ENCODE measurements at regions not wholly inside any gene's neighbourhood (a gene's known extent, or its start where the extent isn't known, plus 50 kb on each side); places are given as distances from the start of the nearest gene placed in this dataset.

GRCh38 chr12:58254463-58255100 is 313.2 kb downstream of the ATP23 start:
- FAIRE-seq: no peak
- TF ChIP-seq POLR2A (IDR thresholded peaks at IDR 0.05; ENCODE audit: low read depth, low read length): no peak
- no peak for TF ChIP-seq TAF1 (IDR thresholded peaks at IDR 0.05; ENCODE audit: low read depth, low read length)
- no peak for TF ChIP-seq POU2F2 (IDR thresholded peaks at IDR 0.05; ENCODE audit: low read depth, low read length)
- no peak for TF ChIP-seq PAX5 (IDR thresholded peaks at IDR 0.05; ENCODE audit: insufficient read depth, low read length, severe bottlenecking)
- TF ChIP-seq POLR2AphosphoS5 (IDR thresholded peaks at IDR 0.05; ENCODE audit: low read depth, low read length): no peak
- no peak for TF ChIP-seq SPI1 (IDR thresholded peaks at IDR 0.05; ENCODE audit: low read depth, low read length)
- DNase-seq (ENCODE audit: insufficient read length, low spot score): no peak

GRCh38 chr12:58262796-58263195 is 321.4 kb downstream of the ATP23 start:
- TF ChIP-seq POU2F2 (IDR thresholded peaks at IDR 0.05; ENCODE audit: low read depth, low read length) (no peak), TAF1 (IDR thresholded peaks at IDR 0.05; ENCODE audit: low read depth, low read length) (no peak), POLR2AphosphoS5 (IDR thresholded peaks at IDR 0.05; ENCODE audit: low read depth, low read length) (no peak), SPI1 (IDR thresholded peaks at IDR 0.05; ENCODE audit: low read depth, low read length) (no peak), POLR2A (IDR thresholded peaks at IDR 0.05; ENCODE audit: low read depth, low read length) (no peak), PAX5 (IDR thresholded peaks at IDR 0.05; ENCODE audit: insufficient read depth, low read length, severe bottlenecking) (no peak)
- FAIRE-seq (no peak), DNase-seq (ENCODE audit: insufficient read length, low spot score) (no peak)

- DNase-seq (ENCODE audit: insufficient read length, low spot score): no peak
- no peak for FAIRE-seq
- no peak for TF ChIP-seq POLR2A (IDR thresholded peaks at IDR 0.05; ENCODE audit: low read depth, low read length)
- TF ChIP-seq TAF1 (IDR thresholded peaks at IDR 0.05; ENCODE audit: low read depth, low read length): no peak
- no peak for TF ChIP-seq POLR2AphosphoS5 (IDR thresholded peaks at IDR 0.05; ENCODE audit: low read depth, low read length)
- no peak for TF ChIP-seq POU2F2 (IDR thresholded peaks at IDR 0.05; ENCODE audit: low read depth, low read length)
- no peak for TF ChIP-seq PAX5 (IDR thresholded peaks at IDR 0.05; ENCODE audit: insufficient read depth, low read length, severe bottlenecking)
- no peak for TF ChIP-seq SPI1 (IDR thresholded peaks at IDR 0.05; ENCODE audit: low read depth, low read length)
Measured at GRCh38 chr12:58263816-58264215, 322.4 kb downstream of the ATP23 start.

- TF ChIP-seq SPI1 (IDR thresholded peaks at IDR 0.05; ENCODE audit: low read depth, low read length) (no peak), POU2F2 (IDR thresholded peaks at IDR 0.05; ENCODE audit: low read depth, low read length) (no peak), POLR2AphosphoS5 (IDR thresholded peaks at IDR 0.05; ENCODE audit: low read depth, low read length) (no peak), POLR2A (IDR thresholded peaks at IDR 0.05; ENCODE audit: low read depth, low read length) (no peak), TAF1 (IDR thresholded peaks at IDR 0.05; ENCODE audit: low read depth, low read length) (no peak), PAX5 (IDR thresholded peaks at IDR 0.05; ENCODE audit: insufficient read depth, low read length, severe bottlenecking) (no peak)
- DNase-seq (ENCODE audit: insufficient read length, low spot score) (no peak), FAIRE-seq (no peak)
Measured at GRCh38 chr12:58268069-58268468, 326.7 kb downstream of the ATP23 start.

- DNase-seq (ENCODE audit: insufficient read length, low spot score): no peak
- TF ChIP-seq POLR2AphosphoS5 (IDR thresholded peaks at IDR 0.05; ENCODE audit: low read depth, low read length): no peak
- TF ChIP-seq POLR2A (IDR thresholded peaks at IDR 0.05; ENCODE audit: low read depth, low read length): no peak
- no peak for TF ChIP-seq TAF1 (IDR thresholded peaks at IDR 0.05; ENCODE audit: low read depth, low read length)
- TF ChIP-seq PAX5 (IDR thresholded peaks at IDR 0.05; ENCODE audit: insufficient read depth, low read length, severe bottlenecking): no peak
- TF ChIP-seq POU2F2 (IDR thresholded peaks at IDR 0.05; ENCODE audit: low read depth, low read length): no peak
- no peak for TF ChIP-seq SPI1 (IDR thresholded peaks at IDR 0.05; ENCODE audit: low read depth, low read length)
- no peak for FAIRE-seq
Measured at GRCh38 chr12:58269476-58269875, 328.1 kb downstream of the ATP23 start.

GRCh38 chr12:58270966-58271705 is 329.8 kb downstream of the ATP23 start:
- FAIRE-seq: no peak
- DNase-seq (ENCODE audit: insufficient read length, low spot score): no peak
- TF ChIP-seq TAF1 (IDR thresholded peaks at IDR 0.05; ENCODE audit: low read depth, low read length): no peak
- no peak for TF ChIP-seq POLR2AphosphoS5 (IDR thresholded peaks at IDR 0.05; ENCODE audit: low read depth, low read length)
- no peak for TF ChIP-seq POU2F2 (IDR thresholded peaks at IDR 0.05; ENCODE audit: low read depth, low read length)

GRCh38 chr12:58272461-58272860 is 331.1 kb downstream of the ATP23 start:
- TF ChIP-seq POLR2AphosphoS5 (IDR thresholded peaks at IDR 0.05; ENCODE audit: low read depth, low read length) (no peak), PAX5 (IDR thresholded peaks at IDR 0.05; ENCODE audit: insufficient read depth, low read length, severe bottlenecking) (no peak), POU2F2 (IDR thresholded peaks at IDR 0.05; ENCODE audit: low read depth, low read length) (no peak), SPI1 (IDR thresholded peaks at IDR 0.05; ENCODE audit: low read depth, low read length) (no peak), POLR2A (IDR thresholded peaks at IDR 0.05; ENCODE audit: low read depth, low read length) (no peak), TAF1 (IDR thresholded peaks at IDR 0.05; ENCODE audit: low read depth, low read length) (no peak)
- FAIRE-seq: no peak
- no peak for DNase-seq (ENCODE audit: insufficient read length, low spot score)

- no peak for FAIRE-seq
- DNase-seq (ENCODE audit: insufficient read length, low spot score): no peak
- TF ChIP-seq SPI1 (IDR thresholded peaks at IDR 0.05; ENCODE audit: low read depth, low read length) (no peak), TAF1 (IDR thresholded peaks at IDR 0.05; ENCODE audit: low read depth, low read length) (no peak), POU2F2 (IDR thresholded peaks at IDR 0.05; ENCODE audit: low read depth, low read length) (no peak), POLR2AphosphoS5 (IDR thresholded peaks at IDR 0.05; ENCODE audit: low read depth, low read length) (no peak), POLR2A (IDR thresholded peaks at IDR 0.05; ENCODE audit: low read depth, low read length) (no peak), PAX5 (IDR thresholded peaks at IDR 0.05; ENCODE audit: insufficient read depth, low read length, severe bottlenecking) (no peak)
Measured at GRCh38 chr12:58277231-58277630, 335.9 kb downstream of the ATP23 start.

GRCh38 chr12:58283553-58283952 is 342.2 kb downstream of the ATP23 start:
- DNase-seq (ENCODE audit: insufficient read length, low spot score) (no peak), FAIRE-seq (no peak)
- TF ChIP-seq TAF1 (IDR thresholded peaks at IDR 0.05; ENCODE audit: low read depth, low read length) (no peak), POU2F2 (IDR thresholded peaks at IDR 0.05; ENCODE audit: low read depth, low read length) (no peak), SPI1 (IDR thresholded peaks at IDR 0.05; ENCODE audit: low read depth, low read length) (no peak), PAX5 (IDR thresholded peaks at IDR 0.05; ENCODE audit: insufficient read depth, low read length, severe bottlenecking) (no peak), POLR2AphosphoS5 (IDR thresholded peaks at IDR 0.05; ENCODE audit: low read depth, low read length) (no peak), POLR2A (IDR thresholded peaks at IDR 0.05; ENCODE audit: low read depth, low read length) (no peak)
